ENCODE measurements at regions not wholly inside any gene's neighbourhood (a gene's known extent, or its start where the extent isn't known, plus 50 kb on each side); places are given as distances from the start of the nearest gene placed in this dataset.

GRCh38 chr21:35294231-35294898 lies 245.3 kb upstream of the RUNX1 start:
- TF ChIP-seq CTCF (IDR thresholded peaks at IDR 0.05; ENCODE audit: low read depth, low read length, missing control alignments) = no peak
- no peak overlapping the region for H3K4me3 ChIP-seq (replicated peaks; ENCODE audit: low read depth, low read length)
- no peak for DNase-seq (ENCODE audit: extremely low read depth, low read depth)

- no peak for DNase-seq (ENCODE audit: extremely low read depth, low read depth)
These were observed 243.0 kb upstream of the RUNX1 start for GRCh38 chr21:35291973-35292627.

GRCh38 chr21:35291034-35291433 lies 241.9 kb upstream of the RUNX1 start:
- no peak for TF ChIP-seq CTCF (IDR thresholded peaks at IDR 0.05; ENCODE audit: low read depth, low read length, missing control alignments)
- no peak for DNase-seq (ENCODE audit: extremely low read depth, low read depth)
- no peak overlapping the region for H3K4me3 ChIP-seq (replicated peaks; ENCODE audit: low read depth, low read length)

More at GRCh38 chr21:35291973-35292627, 243.0 kb upstream of the RUNX1 start:
- TF ChIP-seq CTCF (IDR thresholded peaks at IDR 0.05; ENCODE audit: low read depth, low read length, missing control alignments) = no peak
- H3K4me3 ChIP-seq (replicated peaks; ENCODE audit: low read depth, low read length) = no peak overlapping the region

- DNase-seq (ENCODE audit: extremely low read depth, low read depth) = no peak
- no peak for TF ChIP-seq CTCF (IDR thresholded peaks at IDR 0.05; ENCODE audit: low read depth, low read length, missing control alignments)
- H3K4me3 ChIP-seq (replicated peaks; ENCODE audit: low read depth, low read length) = no peak overlapping the region
These were observed 239.1 kb upstream of the RUNX1 start for GRCh38 chr21:35288238-35288637.

- no peak for DNase-seq (ENCODE audit: extremely low read depth, low read depth)
- H3K4me3 ChIP-seq (replicated peaks; ENCODE audit: low read depth, low read length) = no peak overlapping the region
- no peak for TF ChIP-seq CTCF (IDR thresholded peaks at IDR 0.05; ENCODE audit: low read depth, low read length, missing control alignments)
These were observed 235.1 kb upstream of the RUNX1 start for GRCh38 chr21:35284199-35284598.

GRCh38 chr21:35282944-35283343 lies 233.8 kb upstream of the RUNX1 start:
- no peak for DNase-seq (ENCODE audit: extremely low read depth, low read depth)
- TF ChIP-seq CTCF (IDR thresholded peaks at IDR 0.05; ENCODE audit: low read depth, low read length, missing control alignments) = no peak
- no peak overlapping the region for H3K4me3 ChIP-seq (replicated peaks; ENCODE audit: low read depth, low read length)

Measured in HFF-Myc (cell line).